Stimulated activated naive CD8-positive, alpha-beta T cell treated with anti-CD3 and anti-CD28 coated beads, Interleukin-15, Interleukin-2, amounts not matched to agents 100 U/mL and 50 U/mL, for 24 hours (primary cell): ENCODE measurements at regions not wholly inside any gene's neighbourhood (a gene's known extent, or its start where the extent isn't known, plus 50 kb on each side); places are given as distances from the start of the nearest gene placed in this dataset.
"Not testable (repeated sequence)": the region's sequence is repeated elsewhere in the genome, so short reads cannot be mapped to it uniquely, and the experiment has no call there.

Experiments
- ATAC-seq: fragments of 150-1000 bp; cut with Tn5 transposase; one replicate; pipeline ENCODE4 v1.10.0; 2021
- DNase-seq: peaks from one replicate; pipeline ENCODE4 v3.0.0; 2021

DNA sequence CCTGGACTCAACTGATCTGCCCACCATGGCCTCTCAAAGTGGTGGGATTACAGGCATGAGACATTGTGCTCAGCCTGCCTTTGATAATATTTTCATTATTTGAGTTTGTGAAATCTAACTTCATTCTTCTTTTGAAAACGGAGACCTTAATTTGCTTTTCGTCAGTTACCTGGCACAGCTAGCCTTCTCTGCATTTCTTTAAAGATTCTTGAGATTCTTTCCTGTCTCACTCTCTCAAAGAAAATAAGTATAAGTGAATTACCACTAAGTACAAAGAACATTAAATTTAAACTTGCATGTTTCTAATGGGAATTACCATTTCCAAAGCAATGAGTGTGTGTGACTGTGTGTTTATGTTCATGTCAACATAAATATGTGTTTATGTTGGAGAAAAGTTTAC, 187.9 kb downstream of the NFKBIZ start:
- ATAC-seq (no peak), DNase-seq (no peak)

DNA sequence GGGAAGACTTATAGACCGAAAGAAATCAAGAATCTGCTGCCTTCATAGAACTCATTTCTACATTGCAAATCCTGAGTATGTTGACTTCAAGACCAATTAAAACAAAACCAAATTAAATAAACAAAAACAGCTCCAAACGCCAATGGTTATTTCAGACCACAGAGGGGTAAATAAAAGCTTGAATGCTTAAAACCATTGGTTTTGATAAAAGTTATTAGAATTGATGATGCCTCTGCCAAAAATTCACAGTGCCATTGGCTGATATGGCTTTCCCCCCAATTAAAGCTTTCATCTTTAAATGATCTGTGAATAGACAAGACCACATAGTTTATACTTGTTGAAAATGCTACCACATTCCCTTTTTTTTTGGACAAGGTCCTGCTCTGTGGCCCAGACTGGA, 188.5 kb downstream of the NFKBIZ start:
- DNase-seq: no peak
- no peak for ATAC-seq

DNA sequence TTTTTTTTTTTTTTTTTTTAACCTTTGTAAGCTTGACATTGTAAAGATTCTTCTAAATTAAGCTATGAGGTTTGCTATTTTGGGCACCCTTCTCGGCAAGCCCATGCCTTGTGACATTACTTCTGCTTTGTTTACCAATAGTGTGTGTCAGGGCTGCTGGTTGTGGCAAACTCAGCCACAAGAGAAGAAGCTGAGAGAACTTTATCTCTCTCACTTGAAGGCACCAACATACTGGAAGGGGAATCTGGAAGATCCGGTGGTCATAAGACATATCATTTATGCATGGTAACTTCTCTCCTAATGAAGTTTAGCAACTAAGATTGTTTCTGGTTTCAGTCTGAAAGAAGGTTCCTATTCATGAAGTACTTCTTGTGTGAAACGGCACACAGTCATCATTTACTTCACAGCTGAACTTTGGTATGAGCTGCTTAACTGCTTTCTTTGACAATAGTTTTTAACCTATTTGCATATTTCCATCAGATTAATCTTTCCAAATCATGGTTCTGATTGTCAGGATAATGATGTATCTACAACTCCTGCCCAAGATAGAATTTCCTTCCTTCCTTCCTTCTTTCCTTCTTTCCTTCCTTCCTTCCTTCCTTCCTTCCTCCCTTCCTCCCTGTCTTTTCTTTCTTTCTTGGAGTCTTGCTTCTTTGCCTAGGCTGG, 189.3 kb downstream of the NFKBIZ start:
- DNase-seq: no peak
- no peak for ATAC-seq

DNA sequence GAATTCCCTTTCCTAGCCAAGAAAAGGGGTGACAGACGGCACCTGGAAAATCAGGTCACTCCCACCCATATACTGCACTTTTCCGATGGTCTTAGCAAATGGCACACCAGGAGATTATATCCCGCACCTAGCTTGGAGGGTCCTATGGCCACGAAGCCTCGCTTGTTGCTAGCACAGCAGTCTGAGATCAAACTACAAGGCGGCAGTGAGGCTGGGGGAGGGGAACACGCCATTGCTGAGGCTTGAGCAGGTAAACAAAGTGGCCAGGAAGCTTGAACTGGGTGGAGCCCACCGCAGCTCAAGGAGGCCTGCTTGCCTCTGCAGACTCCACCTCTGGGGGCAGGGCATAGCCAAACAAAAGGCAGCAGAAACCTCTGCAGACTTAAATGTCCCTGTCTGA, 190.8 kb downstream of the NFKBIZ start:
- ATAC-seq, DNase-seq: not testable (repeated sequence)

DNA sequence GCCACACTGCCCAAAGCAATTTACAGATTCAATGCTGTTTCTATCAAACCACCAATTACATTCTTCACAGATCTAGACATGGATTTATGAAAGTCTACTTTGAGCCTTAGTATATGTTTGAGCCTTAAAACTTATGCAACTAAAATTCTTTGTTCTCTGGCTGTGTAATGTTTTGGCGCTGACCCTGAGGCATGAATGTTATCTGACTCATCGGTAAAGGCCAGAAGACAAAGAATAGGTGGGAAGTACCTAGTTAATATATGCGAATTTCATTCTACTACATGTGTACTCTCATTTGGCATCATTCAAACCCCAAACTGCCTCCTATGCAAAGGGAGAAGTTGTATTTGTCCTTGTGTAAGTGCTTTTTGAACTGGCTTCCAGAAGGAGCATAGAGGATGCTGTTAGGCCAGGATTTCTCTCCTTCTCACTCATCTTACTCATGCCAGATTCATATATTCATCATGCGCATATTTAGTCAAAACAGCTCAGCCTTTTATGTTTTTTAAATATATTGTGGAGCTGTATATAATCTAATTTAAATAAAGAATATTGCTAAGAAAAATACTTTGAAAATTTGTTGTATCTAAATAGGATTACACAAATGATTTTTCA, 204.2 kb downstream of the NFKBIZ start:
- ATAC-seq (peak; percentile 84), DNase-seq (no peak)

DNA sequence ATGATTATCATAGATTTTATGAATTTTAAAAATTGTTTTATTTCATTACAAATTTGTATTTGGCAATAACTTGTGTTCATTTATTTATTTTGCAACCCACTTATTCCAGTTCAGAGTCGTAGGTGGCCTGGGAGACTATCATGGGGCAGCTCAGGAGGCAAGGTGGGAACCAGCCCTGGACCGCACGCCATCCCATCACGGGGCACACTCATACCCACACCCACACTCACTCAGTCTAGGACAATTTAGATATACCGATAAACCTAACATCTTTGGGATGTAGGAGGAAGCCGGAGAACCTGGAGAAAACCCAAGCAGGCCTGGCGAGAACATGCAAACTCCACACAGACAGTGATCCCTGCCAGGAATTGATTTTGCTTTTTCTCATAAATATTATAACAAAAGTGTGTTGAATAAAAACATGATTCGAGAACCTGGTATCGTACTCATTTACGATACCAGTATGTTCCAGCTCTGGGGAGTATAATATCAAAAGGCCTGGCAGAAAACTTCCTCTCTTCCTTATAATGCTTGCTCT, 205.3 kb downstream of the NFKBIZ start:
- DNase-seq (no peak), ATAC-seq (no peak)

DNA sequence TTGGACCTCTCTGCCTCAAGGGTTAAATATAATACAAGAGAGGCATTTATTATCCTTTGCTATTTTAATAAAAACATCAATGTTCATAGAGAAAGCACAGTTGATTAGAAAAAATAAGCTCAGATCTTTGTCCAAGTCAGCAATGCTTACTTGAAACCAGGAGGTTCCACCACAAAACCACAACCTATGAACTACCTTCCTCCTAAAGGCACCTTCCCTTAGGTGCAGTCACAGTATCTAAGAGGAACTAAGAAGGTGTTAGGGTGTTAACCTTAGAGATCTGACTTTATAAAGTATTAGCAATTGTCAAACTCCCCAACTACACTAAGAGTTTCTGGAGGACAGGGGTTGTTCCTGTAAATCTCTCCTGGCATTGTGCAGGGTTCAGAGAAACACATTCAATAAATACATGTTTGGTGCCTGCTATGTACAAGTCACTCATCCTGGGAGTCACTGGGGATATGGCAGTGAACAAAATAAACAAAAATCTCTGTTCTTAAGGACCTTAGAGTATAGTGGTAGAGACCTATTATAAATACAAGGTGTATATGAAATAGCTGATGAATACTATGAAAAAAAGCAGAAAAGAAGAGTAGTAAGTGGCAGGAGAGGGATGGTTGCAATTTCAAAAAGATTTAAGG, 208.6 kb downstream of the NFKBIZ start:
- peak; percentile 86 for ATAC-seq
- DNase-seq: no peak

DNA sequence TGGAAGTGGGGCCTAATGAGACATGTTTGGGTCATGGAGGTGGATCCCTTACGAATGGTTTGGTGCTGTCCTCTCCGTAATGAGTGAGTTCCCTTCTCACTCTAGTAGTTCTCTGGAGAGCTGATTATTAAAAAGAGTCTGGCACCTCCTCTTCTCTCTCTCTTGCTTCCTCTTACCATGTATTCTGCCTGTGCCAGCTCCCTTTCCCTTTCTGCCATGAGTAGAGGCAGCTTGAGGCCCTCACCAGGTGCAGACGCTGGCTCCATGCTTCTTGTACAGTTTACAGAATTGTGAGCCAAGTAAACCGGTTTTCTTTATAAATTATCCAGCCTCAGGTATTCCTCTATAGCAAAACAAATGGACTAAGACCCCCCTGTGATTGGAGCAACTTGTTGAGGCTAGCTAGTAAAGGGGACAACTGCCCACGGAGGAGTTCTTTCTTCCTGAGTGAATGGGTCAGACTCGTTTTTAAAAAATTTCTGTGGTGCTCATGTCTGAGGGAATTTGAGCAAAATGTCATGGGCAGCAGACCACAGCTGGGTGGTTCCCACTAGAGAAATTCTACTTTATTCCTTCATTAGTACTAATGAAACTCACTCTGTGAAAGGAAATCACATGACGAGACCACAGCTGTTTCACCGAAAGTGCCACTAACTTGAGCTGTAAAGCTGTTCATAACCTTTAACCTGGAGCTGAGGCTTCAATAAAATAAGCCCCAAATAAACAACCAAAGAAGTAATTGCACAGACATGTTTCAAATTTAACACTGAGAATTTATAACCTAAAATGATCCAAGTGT, 210.0 kb downstream of the NFKBIZ start:
- ATAC-seq: peak; percentile 9
- no peak for DNase-seq

DNA sequence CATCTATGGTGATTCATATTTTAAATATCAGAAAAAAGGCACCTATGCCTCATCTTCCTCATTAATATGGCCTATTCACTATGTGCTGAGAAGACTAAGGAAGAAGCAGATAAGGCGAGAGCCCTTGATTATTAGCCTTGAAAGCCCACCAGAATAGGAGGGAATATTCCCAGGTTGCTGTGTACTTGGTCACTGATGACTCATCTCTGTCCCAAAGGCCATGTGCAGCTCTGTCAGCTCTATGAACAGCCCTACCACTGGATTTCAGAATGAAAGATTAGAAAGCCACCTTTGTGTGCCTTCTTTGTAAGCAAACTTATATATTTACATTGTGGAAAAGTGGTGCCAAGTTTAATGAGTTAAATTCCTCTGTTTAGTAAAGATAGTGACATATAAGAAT, 211.5 kb downstream of the NFKBIZ start:
- ATAC-seq (no peak), DNase-seq (no peak)

DNA sequence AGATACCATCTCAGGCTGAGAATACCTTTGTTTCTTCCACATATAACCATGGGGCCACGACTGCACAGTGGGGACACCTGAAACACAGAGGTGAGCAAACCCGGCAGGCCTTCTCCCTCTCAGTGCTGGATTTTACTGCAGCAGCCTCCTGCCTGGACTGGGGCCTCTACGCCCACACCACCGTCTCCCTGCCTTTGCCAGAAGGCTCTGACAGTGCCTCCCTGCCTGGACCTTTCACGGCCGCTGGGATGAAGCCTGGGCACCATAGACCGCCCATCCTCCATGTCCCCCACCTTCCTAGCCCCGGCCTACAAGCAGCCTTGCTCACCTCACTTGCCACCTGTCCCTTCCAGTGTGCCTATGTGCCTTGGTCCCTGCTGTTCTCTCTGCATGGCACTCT, 214.3 kb downstream of the NFKBIZ start:
- DNase-seq (no peak), ATAC-seq (no peak)

DNA sequence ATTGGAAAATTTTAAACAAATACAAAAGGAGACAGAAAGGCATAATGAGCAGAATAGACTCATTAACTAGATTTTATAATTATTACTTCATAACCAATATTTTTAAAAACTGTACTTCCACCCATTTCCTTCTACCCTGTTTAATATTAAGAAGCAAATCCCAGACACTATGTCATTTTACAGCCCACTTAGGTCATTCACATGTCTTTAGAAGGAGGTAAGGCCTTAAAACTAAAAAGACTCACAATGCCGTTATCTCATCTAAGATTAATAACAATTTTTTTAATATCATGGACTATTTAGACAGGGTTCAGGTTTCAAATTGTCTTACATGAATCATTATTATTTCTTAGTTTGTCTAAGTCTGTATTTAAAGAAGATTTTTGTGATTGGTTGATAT, 217.2 kb downstream of the NFKBIZ start:
- DNase-seq (no peak), ATAC-seq (no peak)

DNA sequence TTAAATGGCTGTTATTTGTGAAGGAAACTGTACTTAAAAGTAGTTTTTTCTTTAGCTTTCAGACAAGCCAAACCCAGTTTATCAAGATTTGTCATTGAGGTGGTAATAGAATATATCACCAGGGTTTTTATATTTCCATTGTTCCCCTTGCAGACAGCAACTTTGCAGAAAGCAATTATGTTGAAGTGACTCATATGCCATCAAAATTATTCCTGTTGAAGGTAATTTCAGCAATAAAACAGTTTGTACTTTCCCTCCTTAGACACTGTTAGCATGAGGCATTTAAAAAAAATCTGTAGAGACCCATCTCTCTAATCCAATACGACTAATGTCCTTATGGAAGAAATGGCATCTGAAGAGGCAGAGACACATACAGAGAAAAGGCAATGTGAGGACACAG, 219.0 kb downstream of the NFKBIZ start:
- peak; percentile 47 for ATAC-seq
- no peak for DNase-seq

DNA sequence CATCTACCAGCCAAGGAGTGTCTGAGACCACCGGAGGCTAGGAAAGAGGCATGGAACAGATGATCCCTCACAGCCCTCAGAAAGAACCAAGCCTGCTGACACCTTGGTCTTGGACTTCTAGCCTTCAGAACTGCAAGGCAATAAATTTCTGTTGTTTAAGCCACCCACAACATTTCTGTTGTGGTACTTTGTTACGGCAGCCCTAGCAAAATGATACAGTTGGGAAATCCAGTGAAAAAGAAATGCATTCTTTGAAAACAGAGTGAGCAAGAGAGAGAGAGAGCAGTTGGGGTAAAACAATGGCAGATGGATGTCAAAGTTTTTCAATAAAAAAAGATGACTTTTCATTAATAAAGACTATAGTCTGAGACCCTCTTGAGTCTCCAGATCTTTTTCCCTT, 219.4 kb downstream of the NFKBIZ start:
- DNase-seq (no peak), ATAC-seq (no peak)

DNA sequence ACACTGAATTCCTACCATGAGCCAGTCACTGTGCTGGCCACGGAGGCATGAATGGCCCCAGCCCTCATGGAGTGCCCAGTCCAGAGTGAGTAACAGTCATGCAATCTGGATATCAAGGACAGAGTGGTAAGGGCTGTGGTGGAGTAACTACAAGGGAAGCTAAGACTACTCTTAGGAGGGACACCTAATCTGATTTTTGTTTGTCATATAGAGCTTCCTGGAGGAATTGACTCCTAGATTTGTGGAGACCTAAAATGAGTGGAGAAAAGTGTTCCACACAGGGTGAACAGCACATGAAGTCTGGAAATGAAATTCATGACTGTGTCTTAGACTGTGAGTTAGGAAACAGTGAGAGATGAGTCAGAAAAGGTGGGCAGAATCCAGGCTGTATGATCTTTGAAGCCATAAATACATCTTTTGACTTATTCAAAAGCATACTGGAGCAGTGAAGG, 219.9 kb downstream of the NFKBIZ start:
- no peak for DNase-seq
- ATAC-seq: peak; percentile 92

DNA sequence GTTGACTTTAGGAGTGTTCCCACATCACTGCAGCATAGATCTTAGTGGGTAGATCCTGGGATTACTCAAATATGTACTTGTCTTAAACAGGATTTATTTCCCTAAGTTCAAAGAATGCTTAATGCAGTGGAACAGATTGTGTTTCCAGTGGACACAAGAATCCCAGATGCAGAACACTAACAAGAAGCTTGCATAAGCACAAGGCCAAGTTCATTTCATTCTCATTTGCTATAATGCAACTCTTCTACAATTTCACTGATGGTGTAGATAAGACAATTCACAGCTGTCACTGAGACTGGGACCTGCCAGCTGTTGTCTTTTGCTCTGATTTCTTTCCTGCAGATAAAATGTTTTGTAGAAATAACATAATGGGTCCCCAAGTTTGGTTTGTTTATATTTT, 225.6 kb downstream of the NFKBIZ start:
- ATAC-seq (no peak), DNase-seq (no peak)

DNA sequence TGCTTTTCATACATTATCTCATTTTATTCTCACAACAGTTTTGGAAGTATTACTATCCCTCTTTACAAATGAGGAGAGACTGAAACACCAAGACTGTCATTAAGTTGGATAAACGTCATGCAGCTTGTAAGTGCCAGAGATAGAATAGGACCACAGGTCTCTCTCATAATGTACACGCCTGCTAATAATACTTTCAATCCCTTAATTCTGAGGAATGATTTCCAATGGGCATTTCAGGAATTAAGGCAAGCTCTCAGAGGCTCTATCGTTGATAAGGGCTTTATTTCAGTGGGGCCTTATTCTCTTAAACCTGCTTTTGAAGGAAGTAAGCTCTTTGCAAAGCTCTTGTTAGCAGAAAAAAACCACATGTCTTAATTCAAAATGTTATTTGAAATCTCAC, 229.1 kb downstream of the NFKBIZ start:
- DNase-seq (no peak), ATAC-seq (no peak)

DNA sequence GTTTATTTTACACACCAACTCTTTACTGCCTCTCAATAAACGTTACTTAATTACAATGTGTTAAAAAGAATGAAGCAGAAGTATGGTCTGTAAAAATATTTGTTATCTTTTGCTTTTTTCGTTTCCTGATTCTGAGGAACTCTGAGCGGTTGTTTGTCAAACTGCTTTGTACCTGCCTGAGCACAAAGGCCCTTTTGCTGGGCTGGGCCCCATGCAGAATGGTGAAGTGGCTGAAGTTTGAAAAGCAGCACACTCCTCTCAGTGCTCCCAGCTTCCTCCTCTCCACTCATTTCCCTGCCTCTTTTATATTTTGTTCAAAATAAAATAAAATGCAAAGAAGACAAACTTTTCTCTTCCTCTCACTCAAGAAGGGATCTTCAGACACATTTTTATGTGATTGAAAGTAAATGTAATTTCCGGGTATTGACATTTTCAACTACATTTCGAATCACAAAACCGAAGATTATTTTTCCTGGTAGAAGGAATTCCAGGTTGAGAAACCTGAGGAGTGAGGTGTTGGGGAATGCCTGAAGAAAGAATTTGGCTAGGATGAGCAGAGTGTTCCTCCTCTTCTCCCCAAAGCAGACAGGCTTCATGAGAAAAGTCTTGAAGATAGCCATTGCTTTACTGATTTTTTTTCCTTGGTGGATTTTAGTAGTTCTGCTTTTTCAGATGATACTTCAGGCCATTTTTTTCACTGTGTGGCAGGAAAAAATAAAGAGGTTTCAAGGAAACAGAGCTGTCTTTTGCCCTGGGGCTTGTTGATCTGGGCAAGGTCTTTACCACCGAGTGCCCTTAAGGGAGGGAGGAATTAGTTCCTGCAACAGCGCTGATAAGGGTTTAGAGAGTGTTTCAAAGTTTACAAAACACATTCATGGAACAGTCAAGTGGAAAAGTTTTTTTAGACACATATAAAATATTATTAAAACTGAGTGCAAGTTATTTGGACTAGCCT, 229.8 kb downstream of the NFKBIZ start:
- DNase-seq: no peak

DNA sequence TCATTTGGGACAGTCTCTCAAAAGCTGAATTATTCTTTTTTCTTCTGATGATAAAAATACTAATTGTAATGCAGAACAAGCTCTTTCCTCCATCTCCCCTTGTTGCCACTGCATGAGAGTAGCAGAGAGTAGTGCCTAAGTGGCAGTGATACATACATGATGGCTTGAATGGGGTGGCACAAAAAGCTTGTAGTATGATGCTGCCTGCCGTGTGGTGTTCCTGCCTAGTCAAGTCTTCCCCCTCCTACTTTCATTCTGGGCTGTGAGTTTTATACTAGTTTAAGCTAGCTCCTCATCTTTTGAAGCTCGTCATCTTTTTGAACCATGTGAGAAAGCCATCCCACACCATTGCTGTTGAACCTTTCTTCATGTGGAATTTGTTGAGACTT, 230.5 kb downstream of the NFKBIZ start:
- DNase-seq (no peak), ATAC-seq (peak; percentile 78)

More for the DNA sequence above, 229.8 kb downstream of the NFKBIZ start:
- ATAC-seq: no peak

DNA sequence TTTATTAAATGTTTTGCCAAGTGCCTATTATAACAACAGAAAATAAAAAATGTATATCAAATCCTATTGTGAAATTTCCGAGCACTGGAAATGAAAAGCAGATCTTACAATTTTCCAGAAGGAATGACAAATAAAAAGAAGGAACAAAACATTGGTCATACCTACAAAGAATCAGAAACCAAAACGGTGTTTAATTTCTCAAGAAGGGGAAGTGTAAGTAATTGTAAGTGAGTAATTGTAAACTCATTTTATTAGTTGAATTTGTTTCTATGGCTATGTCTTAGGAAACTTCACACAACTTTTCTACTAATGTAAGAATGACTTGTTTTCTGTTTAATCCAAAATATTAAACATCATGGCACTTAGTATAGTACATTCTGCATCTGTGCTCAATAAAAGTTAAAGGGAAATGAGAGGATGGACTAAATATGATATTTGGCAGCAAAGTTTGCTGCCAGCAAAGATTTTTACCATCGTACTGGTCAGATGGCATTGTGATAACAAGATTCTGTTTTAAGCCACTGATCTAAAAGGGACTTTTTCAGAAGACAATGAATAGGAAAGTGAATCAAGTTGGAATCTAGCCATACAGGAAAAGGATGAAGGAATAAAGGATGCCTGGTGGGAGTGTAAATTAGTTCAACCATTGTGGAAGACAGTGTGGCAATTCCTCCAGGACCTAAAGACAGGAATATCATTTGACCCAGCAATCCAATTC, 232.4 kb downstream of the NFKBIZ start:
- DNase-seq (no peak), ATAC-seq (no peak)

DNA sequence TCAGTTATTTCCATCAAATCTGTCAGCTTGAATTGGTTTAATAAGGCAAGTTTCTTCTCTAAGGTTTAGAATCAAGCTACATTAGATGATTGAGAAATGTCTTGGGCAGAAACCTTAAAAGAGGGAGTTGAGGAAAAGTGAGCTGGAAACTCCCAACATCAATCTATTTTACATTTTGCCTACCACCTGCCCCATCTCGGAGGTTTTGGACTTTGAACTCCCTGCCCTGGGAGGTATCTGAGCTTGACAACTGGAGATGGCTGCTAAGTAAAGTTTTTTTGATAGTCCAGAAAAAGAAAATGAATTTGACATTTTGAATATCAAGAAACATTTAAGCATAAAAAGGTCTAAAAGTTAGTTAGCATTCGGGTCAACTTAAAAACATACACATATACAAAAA, 234.2 kb downstream of the NFKBIZ start:
- no peak for DNase-seq
- ATAC-seq: no peak

DNA sequence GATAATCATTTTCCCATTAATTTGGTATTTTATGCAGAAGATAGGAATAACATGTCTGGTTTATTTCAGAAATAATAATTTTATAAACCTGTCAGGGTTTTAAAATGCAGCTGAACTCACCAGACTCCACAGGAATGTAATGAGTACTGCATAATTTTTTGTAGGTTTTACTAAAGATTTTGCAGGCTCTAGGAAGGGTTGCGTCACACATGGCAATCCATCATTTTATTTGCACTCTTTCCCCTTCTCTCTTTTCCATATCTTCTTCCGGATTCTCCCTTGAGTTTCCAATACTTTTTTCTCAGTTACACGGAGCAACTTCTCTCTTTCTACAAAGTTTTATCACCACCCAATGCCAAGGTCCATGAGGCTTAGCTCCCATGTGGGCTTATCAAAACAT, 234.7 kb downstream of the NFKBIZ start:
- DNase-seq (no peak), ATAC-seq (no peak)
